ENCODE measurements at regions not wholly inside any gene's neighbourhood (a gene's known extent, or its start where the extent isn't known, plus 50 kb on each side); places are given as distances from the start of the nearest gene placed in this dataset.

DNA sequence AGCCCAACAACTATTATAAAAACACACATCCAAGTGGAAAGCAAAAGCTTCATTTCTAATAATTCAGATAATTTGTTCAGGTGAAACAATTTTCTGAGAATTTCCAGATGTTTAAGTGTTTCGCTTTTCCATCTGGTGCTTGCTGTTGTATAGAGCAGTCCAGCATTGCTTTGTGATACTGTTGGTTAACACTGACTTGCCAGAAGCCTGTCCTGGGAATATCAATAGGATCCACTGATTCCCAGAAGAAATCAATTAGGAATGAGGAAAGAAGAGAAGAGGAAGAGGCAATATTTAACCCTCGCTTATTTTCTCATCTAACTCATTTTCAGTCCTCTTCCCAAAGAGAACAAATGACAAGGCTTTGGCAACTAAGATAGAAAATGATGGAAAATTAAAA is 94.9 kb upstream of the DDIT4L start:
- peaks cover 0 to 1% (median 0%) of the 10 kb centered on the region in 5 donors for H3K4me1 ChIP-seq (ENCODE audit: control insufficient read depth in 5 of 5, insufficient read depth in 5 of 5, low read length in 5 of 5)
- TF ChIP-seq, protein P1, sequence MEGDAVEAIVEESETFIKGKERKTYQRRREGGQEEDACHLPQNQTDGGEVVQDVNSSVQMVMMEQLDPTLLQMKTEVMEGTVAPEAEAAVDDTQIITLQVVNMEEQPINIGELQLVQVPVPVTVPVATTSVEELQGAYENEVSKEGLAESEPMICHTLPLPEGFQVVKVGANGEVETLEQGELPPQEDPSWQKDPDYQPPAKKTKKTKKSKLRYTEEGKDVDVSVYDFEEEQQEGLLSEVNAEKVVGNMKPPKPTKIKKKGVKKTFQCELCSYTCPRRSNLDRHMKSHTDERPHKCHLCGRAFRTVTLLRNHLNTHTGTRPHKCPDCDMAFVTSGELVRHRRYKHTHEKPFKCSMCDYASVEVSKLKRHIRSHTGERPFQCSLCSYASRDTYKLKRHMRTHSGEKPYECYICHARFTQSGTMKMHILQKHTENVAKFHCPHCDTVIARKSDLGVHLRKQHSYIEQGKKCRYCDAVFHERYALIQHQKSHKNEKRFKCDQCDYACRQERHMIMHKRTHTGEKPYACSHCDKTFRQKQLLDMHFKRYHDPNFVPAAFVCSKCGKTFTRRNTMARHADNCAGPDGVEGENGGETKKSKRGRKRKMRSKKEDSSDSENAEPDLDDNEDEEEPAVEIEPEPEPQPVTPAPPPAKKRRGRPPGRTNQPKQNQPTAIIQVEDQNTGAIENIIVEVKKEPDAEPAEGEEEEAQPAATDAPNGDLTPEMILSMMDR (IDR thresholded peaks at IDR 0.05; ENCODE audit: control extremely low read depth, extremely low read depth): no peak
- ATAC-seq (ENCODE audit: insufficient read depth, low FRiP score) (no peak), DNase-seq (no peak)
- no peaks in the 10 kb centered on the region for H3K36me3 ChIP-seq (ENCODE audit: control insufficient read depth in 4 of 4, insufficient read depth in 4 of 4, low read length in 4 of 4)
- H3K9me3 ChIP-seq (ENCODE audit: control insufficient read depth in 4 of 4, insufficient read depth in 3 of 4, low read length in 3 of 4): no peaks in the 10 kb centered on the region
- no peak overlapping the region for H3K9ac ChIP-seq (ENCODE audit: insufficient read depth in 1 of 2, low read length in 2 of 2)
- H3K27ac ChIP-seq (ENCODE audit: low read depth in 1 of 2, low read length in 1 of 2): no peak overlapping the region
- 98 to 99% methylated on average over 2 of the region's 2 CpGs for WGBS, 2 donors
- H3K27me3 ChIP-seq (ENCODE audit: control insufficient read depth in 3 of 3, insufficient read depth in 3 of 3, low read length in 2 of 3): no peaks in the 10 kb centered on the region
- no peak overlapping the region for H3K4me3 ChIP-seq

DNA sequence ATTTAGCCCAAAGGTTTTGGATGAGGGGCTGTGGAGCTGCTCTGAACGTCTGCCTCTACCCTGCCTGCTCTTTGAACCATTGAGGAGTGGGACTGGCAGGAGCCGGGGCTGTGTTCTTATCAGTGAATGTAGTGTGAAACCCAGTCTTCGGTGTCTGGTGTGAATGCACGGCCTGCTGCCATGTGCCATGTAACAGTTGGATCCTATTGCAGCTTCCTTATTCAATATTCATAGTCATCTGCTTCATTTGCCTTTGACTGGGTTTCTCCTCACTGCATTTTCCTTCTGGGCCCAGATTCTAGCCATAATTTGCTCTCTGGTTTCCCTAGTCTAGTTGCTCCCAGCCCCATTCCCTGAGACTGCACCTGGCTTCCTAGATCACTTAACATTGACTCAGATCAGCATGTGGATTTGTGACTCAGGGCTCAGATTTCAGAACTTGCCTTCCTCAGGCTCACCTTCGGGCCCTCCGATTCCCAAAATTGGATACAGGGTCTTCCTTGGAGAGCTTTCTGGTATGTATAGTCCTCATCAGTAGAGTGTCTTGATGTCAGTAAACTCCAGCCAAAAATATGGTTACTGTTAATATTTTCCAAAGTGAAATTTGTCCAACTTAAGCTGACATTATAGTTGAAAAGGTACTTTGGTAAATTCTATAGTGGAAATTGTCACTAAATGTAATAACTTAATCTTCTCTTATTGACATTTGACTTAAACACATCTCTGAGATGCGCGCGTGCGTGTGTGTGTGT is 94.0 kb upstream of the DDIT4L start:
- no peaks in the 10 kb centered on the region for H3K36me3 ChIP-seq (ENCODE audit: control insufficient read depth in 4 of 4, insufficient read depth in 4 of 4, low read length in 4 of 4)
- WGBS, 2 donors: 76 to 85% methylated on average over 10 of the region's 10 CpGs
- no peak overlapping the region for H3K27ac ChIP-seq (ENCODE audit: low read depth in 1 of 2, low read length in 1 of 2)
- TF ChIP-seq, protein P1 (IDR thresholded peaks at IDR 0.05; ENCODE audit: control extremely low read depth, extremely low read depth): no peak
- H3K4me1 ChIP-seq (ENCODE audit: control insufficient read depth in 5 of 5, insufficient read depth in 5 of 5, low read length in 5 of 5): peaks cover 0 to 1% (median 0%) of the 10 kb centered on the region in 5 donors
- H3K9ac ChIP-seq (ENCODE audit: insufficient read depth in 1 of 2, low read length in 2 of 2): no peak overlapping the region
- ATAC-seq (ENCODE audit: insufficient read depth, low FRiP score): no peak
- no peaks in the 10 kb centered on the region for H3K27me3 ChIP-seq (ENCODE audit: control insufficient read depth in 3 of 3, insufficient read depth in 3 of 3, low read length in 2 of 3)
- no peak for DNase-seq
- H3K9me3 ChIP-seq (ENCODE audit: control insufficient read depth in 4 of 4, insufficient read depth in 3 of 4, low read length in 3 of 4): no peaks in the 10 kb centered on the region
- H3K4me3 ChIP-seq: no peak overlapping the region

DNA sequence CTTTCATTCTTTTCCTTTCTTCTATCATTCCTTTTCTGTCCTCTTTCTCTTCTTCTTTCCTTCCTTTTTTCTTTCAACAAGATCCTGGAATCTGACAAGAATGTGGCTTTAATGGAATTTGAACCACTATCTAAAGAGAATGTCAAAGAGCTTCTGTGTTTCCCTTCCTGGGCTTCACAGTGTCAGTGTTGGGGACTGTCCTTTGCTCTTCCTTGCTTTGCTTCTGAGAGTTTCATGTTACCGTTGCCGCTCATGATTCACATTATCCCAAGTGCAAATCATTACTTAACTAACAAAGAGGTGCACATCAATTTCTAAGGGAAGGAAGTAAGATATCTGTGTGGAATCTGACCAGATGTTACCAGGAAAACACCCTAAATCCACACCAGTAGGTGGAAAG is 90.5 kb upstream of the DDIT4L start:
- Histone ChIP-seq H3K9ac (ENCODE audit: insufficient read depth in 1 of 2, low read length in 2 of 2) (no peak overlapping the region), H3K27me3 (ENCODE audit: control insufficient read depth in 3 of 3, insufficient read depth in 3 of 3, low read length in 2 of 3) (no peaks in the 10 kb centered on the region), H3K36me3 (ENCODE audit: control insufficient read depth in 4 of 4, insufficient read depth in 4 of 4, low read length in 4 of 4) (no peaks in the 10 kb centered on the region), H3K4me3 (no peak overlapping the region), H3K9me3 (ENCODE audit: control insufficient read depth in 4 of 4, insufficient read depth in 3 of 4, low read length in 3 of 4) (no peaks in the 10 kb centered on the region), H3K4me1 (ENCODE audit: control insufficient read depth in 5 of 5, insufficient read depth in 5 of 5, low read length in 5 of 5) (no peaks in the 10 kb centered on the region), H3K27ac (ENCODE audit: low read depth in 1 of 2, low read length in 1 of 2) (no peak overlapping the region)
- DNase-seq (no peak), ATAC-seq (ENCODE audit: insufficient read depth, low FRiP score) (no peak)
- WGBS, 2 donors: 79 to 94% methylated on average over 2 of the region's 2 CpGs
- TF ChIP-seq, protein P1 (IDR thresholded peaks at IDR 0.05; ENCODE audit: control extremely low read depth, extremely low read depth): no peak

DNA sequence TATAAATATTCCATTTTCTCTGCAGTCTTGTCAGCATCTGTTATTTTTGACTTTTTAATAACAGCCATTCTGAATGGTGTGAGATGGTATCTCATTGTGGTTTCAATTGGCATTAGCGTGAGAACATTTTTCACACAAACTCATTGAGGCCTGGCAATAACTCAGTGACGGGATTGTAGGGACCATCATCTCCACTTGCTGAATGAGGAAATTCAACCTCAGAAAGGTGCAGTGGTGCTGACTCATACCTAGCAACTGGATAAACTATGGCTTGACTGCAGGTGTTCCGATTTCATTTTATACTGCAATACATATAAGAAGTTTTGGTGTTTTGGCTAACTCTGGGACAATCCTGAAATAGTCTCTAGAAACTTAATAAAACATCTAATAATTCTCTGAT is 88.3 kb upstream of the DDIT4L start:
- no peaks in the 10 kb centered on the region for H3K9me3 ChIP-seq (ENCODE audit: control insufficient read depth in 4 of 4, insufficient read depth in 3 of 4, low read length in 3 of 4)
- DNase-seq (no peak), ATAC-seq (ENCODE audit: insufficient read depth, low FRiP score) (no peak)
- no peaks in the 10 kb centered on the region for H3K4me1 ChIP-seq (ENCODE audit: control insufficient read depth in 5 of 5, insufficient read depth in 5 of 5, low read length in 5 of 5)
- no peaks in the 10 kb centered on the region for H3K36me3 ChIP-seq (ENCODE audit: control insufficient read depth in 4 of 4, insufficient read depth in 4 of 4, low read length in 4 of 4)
- no peak overlapping the region for H3K4me3 ChIP-seq
- no peak overlapping the region for H3K27ac ChIP-seq (ENCODE audit: low read depth in 1 of 2, low read length in 1 of 2)
- H3K27me3 ChIP-seq (ENCODE audit: control insufficient read depth in 3 of 3, insufficient read depth in 3 of 3, low read length in 2 of 3): no peaks in the 10 kb centered on the region
- WGBS, 2 donors: 88 to 91% methylated on average over 3 of the region's 3 CpGs
- no peak overlapping the region for H3K9ac ChIP-seq (ENCODE audit: insufficient read depth in 1 of 2, low read length in 2 of 2)
- TF ChIP-seq, protein P1 (IDR thresholded peaks at IDR 0.05; ENCODE audit: control extremely low read depth, extremely low read depth): no peak

Measured in lung (tissue), 11 donors.